SKM-1 (cell line): ENCODE measurements at regions not wholly inside any gene's neighbourhood (a gene's known extent, or its start where the extent isn't known, plus 50 kb on each side); places are given as distances from the start of the nearest gene placed in this dataset.
A peak's percentile ranks its signal among the peaks of the same experiment; 100 is the strongest.
"Not testable (repeated sequence)": the region's sequence is repeated elsewhere in the genome, so short reads cannot be mapped to it uniquely, and the experiment has no call there.

Experiments used
- DNase-seq: peaks from one replicate; lab custom pipeline; 2025; ENCODE audit not compliant: unreplicated experiment; lab: John Stamatoyannopoulos, UW

DNA sequence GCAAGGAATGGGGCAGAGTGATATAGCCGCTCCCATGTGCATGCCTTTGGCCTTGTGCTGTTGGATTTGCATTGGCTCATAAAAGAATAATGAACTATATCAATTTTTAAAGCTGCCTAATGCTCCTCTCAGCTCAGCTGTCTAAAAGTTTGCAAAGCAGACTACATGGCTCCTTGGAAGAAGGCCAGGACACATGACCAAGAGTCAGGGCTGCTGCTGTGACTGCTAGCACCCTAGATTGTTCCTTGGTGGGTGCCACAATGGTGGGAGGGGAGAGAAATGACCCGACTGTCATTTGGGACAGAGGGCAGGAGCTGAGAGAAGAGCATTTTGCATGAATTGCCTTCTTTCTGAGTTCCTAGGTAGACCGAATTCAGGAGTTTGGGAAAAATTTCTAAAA lies 307.9 kb downstream of the PDCD6IP start:
- DNase-seq, result no peak

DNA sequence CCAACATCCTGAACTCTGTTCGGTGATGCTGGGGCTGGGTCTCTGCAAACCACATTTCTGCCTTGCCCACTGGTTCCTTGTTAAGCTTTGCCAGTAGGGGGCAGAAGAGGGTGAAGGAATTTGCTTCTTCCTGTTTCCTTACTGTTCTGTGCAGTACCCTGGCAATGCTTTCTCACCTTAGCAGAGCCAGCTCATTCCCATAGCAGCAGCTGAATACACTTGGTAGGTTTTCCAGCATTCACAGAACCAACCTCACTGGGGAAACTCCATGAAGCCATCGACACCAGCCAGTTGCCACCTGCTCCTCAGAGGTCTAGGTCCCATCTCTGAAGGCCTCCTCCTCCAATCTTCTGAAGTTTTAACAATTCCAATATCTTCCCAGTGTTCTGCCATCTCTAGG lies 308.4 kb downstream of the PDCD6IP start:
- DNase-seq, result peak; percentile 22

DNA sequence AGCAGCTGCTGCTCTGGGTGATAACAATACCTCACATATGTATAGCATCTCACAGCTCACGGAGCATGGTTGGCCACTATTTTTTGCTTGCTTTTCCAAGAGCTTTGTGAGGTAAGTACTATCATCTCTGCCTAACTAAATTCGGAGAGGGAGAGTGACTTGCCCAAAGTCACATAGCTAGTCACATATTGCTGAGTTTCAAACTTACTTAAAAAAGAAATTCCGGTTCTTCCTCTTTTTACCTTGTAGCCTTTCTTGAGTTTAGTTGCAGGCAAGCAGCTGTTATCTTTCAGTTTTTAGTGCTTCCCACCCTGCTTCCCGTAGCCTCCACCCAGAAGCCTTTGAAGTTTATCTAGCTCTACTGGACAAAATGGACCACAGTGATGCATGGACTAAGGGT lies 309.2 kb downstream of the PDCD6IP start:
- no peak for DNase-seq

DNA sequence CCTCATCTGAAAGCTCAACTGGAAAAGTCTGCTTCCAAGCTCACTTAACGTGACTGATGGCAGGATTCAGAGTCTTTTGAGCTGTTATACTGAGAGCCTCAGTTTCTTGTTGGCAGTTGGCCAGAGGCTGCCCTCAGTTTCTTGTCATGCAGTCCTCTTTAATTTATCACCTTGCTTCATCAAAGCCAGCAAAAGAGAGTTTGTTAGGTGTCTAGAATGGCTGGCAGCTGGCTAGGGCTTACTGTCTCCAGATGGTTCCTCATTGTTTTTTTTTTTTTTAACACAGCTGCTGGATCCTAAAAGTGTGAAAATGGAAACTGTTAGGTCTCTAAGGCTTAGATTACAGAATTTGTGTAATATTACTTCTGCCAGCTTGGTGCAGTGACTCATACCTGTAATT lies 310.6 kb downstream of the PDCD6IP start:
- no peak for DNase-seq

DNA sequence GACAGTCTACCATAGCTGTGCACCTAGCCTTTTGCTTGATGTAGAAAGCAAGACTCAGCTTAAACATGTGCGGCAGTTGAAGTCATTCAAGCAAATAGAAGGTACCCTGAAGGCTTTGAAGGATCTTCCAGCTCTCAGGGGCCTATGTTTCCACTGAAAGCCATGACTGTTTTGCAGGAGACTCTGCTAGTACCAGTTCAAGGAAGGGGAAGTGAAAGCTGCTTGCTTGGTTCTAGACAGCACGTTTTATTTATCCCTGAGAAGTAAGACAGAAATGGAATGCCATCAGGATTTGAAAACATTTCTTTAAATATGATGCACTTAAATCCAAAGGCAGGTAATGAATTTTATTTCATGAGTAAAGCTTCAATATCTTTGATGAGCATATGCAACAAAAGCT lies 311.4 kb downstream of the PDCD6IP start:
- DNase-seq, result no peak

DNA sequence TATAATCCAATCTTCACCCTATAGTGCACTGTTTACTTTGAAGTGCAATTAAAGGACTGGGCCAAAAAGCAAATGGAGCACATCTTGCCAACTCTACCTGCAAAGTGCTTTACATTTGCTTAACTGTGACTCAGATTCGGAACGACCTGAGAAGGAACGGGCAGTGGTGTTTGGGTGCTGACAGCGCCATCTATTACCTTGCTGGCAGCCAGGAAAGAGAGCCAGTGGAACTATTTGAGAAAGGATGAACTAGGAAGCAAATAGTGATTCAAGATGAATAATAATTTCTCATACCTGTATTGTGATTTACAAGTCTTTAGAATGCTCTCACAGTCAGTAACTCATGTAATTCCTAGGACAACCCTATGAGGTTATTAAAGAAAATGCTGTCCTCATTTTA lies 312.9 kb downstream of the PDCD6IP start:
- no peak for DNase-seq

DNA sequence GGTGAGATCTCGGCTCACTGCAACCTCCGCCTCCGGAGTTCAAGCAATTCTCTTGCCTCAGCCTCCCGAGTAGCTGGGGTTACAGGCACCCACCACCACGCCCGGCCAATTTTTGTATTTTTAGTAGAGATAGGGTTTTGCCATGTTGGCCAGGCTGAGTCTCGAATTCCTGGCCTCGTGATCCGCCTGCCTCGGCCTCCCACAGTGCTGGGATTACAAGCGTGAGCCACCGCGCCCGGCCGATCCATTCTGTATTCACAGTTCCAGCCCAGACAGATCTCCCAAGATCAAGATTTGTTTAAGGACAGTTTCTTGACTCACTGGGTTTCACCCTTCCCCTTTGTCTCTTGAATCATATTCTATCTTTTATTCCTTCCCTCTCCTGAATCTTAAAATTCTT lies 313.8 kb downstream of the PDCD6IP start:
- not testable (repeated sequence) for DNase-seq

DNA sequence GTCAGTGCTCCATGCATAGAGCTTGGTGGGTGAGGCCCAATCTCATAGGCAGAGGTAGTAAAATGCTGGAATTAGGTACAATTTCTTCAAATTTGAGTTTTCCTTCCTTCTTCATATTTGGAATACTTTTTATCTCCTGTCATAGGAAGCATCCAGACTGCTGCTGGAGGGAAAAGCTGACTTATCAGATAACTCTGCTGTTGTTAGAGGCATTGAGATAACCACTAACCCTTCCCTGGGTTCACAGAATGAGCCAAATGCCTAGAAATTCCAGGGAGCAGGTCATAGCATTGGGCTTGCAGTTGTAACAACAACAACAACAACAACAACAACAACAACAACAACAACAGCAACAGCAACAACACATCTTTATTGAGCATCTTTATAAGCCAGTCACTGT lies 332.7 kb downstream of the PDCD6IP start:
- no peak for DNase-seq

DNA sequence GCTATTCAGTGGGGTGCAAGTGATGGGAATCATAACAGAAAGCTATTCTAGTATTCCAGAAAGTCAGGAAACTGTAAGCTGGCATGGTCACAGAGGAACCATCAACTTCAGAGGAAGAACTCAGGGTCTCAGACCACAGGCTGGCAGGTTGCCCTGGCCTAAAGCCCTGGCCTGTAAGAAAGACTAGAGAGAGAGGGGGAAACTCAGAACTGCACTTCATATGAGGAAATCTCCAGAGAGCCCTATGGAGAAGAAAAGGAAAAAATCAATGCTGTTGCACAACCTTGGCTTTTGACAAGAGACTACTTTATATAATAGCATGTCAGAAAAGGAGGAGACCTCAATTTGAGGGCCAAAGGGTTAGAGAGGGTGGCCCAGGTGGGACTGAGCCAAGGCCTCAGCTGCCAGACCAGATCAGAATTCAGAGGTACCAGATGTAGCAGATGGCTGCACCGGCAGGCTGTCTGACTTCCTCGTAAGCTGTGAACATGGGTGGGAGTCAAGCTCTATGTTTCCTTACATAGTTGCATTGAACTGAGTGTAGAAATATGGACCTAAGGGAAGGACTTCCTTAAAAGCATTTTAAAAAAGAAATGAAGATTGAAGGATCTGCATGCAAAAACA lies 333.8 kb downstream of the PDCD6IP start:
- DNase-seq, result no peak

DNA sequence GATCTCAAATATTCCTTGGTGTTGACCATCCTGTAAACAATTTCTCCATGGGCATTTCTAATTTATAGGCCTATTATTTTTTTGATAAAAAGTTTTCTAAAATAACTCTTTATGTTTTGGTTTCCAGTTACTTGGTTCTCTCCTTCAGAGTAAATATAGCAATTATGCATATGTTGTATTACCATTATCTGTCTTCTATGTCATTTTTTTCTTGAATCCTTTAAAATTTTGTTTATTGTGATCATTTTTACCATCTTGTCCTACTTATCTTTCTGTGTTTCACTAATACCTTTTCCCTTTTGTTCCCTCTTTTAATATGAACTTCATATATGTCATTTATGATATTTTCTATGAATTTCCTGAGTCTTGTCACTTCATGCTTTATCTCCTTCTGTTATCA lies 341.1 kb downstream of the PDCD6IP start:
- DNase-seq, result no peak

DNA sequence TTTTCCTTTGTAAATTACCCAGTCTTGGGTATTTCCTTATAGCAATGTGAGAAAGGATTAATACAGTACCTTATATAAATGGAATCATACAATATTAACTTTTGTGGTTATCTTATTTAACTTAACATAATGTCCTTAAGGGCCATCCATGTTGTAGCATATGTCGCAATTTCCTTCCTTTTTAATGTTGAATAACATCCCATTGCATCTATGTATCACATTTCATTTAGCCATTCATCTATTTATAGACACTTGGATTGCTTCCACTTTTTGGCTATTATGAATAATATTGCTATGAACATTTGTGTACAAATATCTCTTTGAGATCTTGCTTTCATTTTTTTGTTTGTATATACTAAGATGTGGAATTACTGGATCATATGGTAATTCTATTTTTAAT lies 342.2 kb downstream of the PDCD6IP start:
- no peak for DNase-seq

DNA sequence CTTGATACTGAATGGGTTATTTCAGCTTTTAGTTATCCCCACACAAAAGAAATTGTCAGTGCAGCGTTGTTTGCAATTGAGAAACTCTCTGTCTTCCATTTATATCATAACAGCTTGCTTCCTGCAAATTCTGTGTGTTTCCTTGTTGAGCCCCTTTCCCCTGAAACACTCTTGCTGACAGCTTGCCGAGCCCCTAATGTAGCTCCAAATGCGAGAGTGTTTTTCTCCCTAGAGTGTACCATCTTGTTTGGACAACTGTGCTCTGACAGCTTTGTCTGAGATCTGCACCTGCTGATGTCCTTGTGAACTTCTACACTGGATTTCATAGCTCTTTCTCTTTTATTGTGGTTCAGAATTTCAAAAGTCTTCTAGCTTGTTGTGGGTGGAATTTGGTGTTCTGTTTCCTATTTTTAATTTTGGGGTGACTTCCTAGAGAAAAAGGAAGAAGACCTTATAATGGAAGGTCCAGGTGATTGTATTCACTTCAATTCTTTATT lies 343.5 kb downstream of the PDCD6IP start:
- DNase-seq, result no peak

DNA sequence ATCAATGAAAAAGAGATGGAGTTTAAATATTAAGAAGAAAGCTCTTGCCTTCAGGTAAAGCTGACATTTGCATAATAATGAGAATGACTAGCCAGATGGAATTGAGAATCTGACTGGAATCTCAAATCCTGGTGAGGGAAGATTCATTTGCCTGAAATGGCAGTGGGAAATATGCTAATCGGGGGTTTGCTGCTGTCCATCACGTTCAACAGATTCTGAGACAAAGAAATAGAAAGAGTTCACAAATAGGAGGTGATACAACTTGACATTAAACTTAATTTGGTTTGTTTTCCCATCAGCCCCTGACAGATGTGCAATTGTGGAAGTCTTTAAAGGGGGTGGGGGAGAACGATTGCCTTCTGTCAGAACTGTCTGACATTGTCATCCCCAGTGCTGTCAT lies 347.4 kb downstream of the PDCD6IP start:
- no peak for DNase-seq

DNA sequence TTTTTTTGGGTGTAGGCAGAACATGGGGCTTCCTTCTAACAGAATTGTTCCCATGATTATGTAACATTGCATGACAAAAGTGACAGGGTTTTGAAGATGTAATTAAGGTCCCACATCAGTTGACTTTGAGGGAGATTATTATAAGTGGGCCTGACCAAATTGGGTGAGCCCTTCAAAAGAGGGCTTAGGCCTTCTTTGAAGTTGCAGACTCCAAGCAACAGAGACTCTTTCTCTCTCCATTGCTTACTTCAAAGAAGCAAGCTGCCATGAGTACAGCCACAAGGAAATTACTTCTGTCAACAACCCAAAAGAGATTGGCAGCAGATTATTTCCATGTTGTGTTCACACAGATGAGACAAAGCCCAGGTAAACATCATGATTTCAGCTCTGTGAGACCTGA lies 348.2 kb downstream of the PDCD6IP start:
- no peak for DNase-seq

DNA sequence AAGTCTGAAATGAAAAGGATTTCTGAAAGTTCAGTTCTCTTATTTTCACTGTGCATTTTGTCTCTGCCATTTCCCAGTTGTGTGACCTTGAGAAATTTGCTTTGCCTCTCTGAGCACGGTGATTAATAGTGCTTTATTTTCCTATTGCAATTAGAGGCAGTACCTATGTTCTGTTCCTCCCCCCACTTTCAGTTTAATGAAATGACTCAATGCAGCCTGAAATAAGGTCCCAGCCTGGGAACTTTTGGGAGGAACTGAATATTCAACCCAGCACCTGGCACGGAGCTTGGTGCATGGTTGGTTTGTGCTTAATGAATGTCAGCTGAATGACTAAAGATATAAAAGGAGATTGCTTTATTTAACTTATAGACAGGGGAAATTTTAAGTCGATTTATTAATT lies 352.6 kb downstream of the PDCD6IP start:
- DNase-seq, result no peak

DNA sequence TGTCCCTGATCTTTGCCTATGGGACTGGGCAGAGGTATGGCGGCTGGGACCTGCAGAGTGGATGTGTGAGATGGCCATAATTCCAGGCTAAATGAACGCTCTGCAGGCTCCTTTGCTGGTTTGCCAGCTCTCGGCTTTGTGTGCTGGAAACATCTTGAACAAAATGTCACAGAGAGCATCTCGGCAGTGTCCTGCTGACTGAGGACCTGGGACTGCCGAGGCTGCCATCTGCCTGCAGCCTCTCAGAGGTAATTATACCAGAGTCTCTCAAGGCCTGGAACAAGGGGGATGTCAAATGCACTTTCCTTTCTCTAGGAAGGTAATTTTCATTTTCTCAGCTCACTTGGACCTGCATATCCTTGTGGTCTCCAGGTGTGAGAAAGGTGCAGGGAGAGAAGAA lies 354.2 kb downstream of the PDCD6IP start:
- DNase-seq, result no peak

DNA sequence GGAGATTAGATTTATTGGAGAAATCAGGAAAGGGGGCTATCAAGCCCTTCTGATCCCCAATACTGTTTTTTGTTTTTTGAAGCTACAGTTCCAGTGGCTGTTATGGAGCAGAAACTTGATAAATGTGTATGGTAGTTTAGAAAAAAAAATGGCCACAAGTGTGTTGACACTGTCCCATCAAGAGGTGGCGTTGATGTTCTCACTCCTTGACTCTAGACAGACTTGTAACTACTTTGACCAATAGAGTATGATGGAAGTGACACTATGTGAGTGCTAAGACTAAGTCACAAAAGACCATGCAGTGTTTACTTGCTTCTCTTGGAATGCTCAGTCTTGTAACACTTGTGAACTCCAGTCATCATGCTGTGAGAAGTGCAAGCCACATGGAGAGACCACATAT lies 356.7 kb downstream of the PDCD6IP start:
- DNase-seq, result no peak

DNA sequence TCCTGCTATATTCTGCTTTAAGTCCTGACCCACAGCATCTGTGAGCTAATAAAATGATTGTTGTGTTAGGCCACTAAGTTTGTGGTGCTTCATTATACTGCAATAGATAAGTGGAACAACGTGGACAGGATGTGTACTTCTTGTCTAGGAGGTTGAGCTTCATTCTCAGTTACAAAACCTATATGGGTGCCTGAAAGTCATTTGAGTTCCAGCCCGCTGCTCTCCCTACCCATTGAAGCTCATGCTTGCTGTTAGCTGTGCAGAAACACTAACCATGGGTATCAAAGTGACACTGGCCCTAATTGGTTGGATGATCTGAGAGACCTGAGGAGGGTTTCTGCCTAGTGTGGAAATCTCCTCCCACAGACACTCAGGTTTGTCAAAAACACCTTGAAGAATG lies 357.2 kb downstream of the PDCD6IP start:
- DNase-seq, result no peak

DNA sequence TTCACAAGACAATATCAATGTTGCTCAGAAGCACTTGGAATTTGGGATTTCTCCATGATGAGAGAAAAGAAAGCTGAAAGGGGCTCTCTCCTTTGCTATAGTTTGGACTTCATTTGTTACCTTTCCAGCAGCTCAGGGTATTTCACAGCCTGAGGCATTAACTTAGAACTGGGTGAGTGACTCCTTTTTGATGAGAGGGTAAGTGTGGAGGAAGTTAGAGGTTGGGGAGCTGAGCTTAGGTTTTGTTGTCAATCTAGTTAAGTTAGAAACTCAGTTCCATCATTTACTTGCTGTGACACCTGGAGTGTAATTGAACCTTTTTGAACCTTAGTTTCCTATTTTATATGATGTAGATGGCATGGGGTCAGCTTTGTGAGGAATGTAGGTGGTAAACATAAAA lies 359.1 kb downstream of the PDCD6IP start:
- DNase-seq, result no peak

DNA sequence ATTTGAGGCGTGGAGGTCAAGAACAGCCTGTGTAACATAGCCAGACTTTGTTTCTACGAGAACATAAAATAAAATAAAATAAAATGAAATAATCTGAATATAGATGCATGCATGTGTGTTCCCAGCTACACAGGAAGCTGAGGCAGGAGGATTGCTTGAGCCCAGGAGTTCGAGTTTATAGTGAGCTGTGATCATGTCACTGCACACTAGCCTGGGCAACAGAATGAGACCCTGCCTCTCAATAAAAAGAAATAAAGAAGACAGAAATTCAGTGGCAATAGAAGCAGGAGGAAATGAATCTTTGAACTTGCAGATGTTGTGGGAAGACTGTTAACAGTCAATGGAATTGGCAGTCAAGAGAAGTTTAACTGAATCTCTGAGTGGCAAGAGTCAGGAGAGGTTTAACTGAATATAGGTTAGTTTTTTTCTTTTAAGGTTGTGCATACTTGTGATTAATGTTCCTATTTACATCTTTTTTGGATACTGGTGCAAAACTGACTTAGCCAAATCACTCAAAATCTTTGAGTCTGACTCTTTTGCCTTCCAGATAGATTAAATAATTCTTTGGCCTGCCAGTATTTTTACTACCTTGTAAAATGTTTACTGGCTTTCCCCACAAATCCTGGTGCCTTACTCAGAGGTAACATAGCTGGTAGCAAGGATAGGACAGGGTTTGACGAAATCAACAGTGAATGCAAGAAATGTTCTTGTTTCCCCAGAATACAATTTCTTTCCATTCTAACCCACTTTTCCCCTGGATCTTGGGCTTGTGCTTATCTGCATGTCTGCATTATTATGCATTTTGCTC lies 361.4 kb downstream of the PDCD6IP start:
- DNase-seq, result no peak

DNA sequence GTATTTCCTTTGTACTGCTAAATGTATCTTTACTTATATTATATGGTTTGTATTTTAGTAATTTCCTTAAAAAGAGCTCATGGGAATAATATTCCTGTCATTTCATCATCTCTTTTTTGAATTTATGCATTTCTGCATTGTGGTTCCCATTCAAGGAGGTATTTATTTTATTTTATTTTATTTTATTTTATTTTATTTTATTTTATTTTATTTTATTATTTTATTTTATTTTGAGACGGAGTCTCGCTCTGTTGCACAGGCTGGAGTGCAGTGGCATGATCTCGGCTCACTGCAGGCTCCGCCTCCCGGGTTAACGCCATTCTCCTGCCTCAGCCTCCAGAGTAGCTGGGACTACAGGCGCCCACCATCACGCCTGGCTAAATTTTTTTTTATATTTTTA lies 371.2 kb downstream of the PDCD6IP start:
- not testable (repeated sequence) for DNase-seq

DNA sequence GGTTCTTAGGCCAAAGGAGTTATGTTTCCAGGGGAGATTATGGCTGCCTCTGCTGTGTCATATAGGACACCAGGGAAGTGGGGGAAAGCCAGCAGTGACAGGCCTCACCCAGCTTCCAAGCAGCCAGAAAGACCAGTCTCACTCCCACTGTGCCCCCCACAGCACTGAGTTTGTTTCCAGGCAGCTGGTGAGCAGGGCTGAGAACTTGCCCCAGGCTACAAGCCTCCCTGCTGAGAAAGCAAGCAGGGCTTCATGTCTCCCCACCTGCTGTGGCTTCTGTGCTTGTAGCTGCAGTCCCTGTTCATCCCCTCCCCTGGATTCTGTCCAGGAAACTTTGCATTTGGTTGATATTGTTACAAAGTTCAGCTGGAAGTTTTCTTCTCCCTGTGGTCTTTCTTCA lies 376.3 kb downstream of the PDCD6IP start:
- no peak for DNase-seq
